WTC11 (cell line): ENCODE measurements at regions not wholly inside any gene's neighbourhood (a gene's known extent, or its start where the extent isn't known, plus 50 kb on each side); places are given as distances from the start of the nearest gene placed in this dataset.

Experiments
- ATAC-seq: fragments of 200-7000 bp; cut with Tn5 transposase; 2 replicates; pipeline ENCODE4 v1.10.0; 2021; ENCODE audit warnings: mild to moderate bottlenecking, moderate library complexity
- CTCF ChIA-PET: fragments of 300-600 bp; sonication (Branson Sonifier 250); formaldehyde crosslinking; loops from one replicate; lab custom pipeline; 2021; ENCODE audit warnings: antibody characterized with exemption; lab: Charles Lee
- POLR2A ChIA-PET: fragments of 350-600 bp; sonication (Branson Sonifier 250); formaldehyde crosslinking; loops from one replicate; lab custom pipeline; 2021; ENCODE audit warnings: antibody characterized with exemption; lab: Charles Lee
- DNase-seq: peaks from one replicate; pipeline ENCODE4 v3.0.0; 2021; ENCODE audit warnings: low spot score
- H3K27ac Mint-ChIP-seq: 2 replicates; pipeline ENCODE4 v1.8.0; 2021; ENCODE audit warnings: mixed read lengths
- H3K27me3 Mint-ChIP-seq: 2 replicates; pipeline ENCODE4 v1.8.0; 2021; ENCODE audit warnings: low read depth, mild to moderate bottlenecking, moderate library complexity, mixed read lengths
- H3K36me3 Mint-ChIP-seq: 2 replicates; pipeline ENCODE4 v1.8.0; 2021; ENCODE audit warnings: mixed read lengths
- H3K4me1 Mint-ChIP-seq: 2 replicates; pipeline ENCODE4 v1.8.0; 2022; ENCODE audit warnings: mixed read lengths
- H3K4me3 Mint-ChIP-seq: 2 replicates; pipeline ENCODE4 v1.8.0; 2021; ENCODE audit warnings: mild to moderate bottlenecking, moderate library complexity, mixed read lengths
- H3K9me3 Mint-ChIP-seq: 2 replicates; pipeline ENCODE4 v1.8.0; 2021; ENCODE audit warnings: mixed read lengths
- AFF4 ChIP-seq: sonication (generic); formaldehyde crosslinking; IDR thresholded peaks from 2 replicates; pipeline ENCODE4 v1.8.1; 2023; ENCODE audit warnings: mild to moderate bottlenecking, missing genetic modification reagents, borderline replicate concordance
- ATF6 ChIP-seq: sonication (generic); formaldehyde crosslinking; IDR thresholded peaks from 2 replicates; pipeline ENCODE4 v1.8.1; 2023; ENCODE audit warnings: mild to moderate bottlenecking, missing genetic modification reagents
- CREB1 ChIP-seq: sonication (generic); formaldehyde crosslinking; IDR thresholded peaks from 2 replicates; pipeline ENCODE4 v1.8.0; 2023; ENCODE audit warnings: mild to moderate bottlenecking, missing genetic modification reagents
- CREM ChIP-seq: sonication (generic); formaldehyde crosslinking; IDR thresholded peaks from 2 replicates; pipeline ENCODE4 v1.8.1; 2022; ENCODE audit warnings: mild to moderate bottlenecking, missing genetic modification reagents, moderate library complexity
- FOXJ3 ChIP-seq: sonication (generic); formaldehyde crosslinking; IDR thresholded peaks from 2 replicates; pipeline ENCODE4 v1.9.0; 2021; ENCODE audit warnings: missing genetic modification reagents, mild to moderate bottlenecking, borderline replicate concordance
- HMGA2 ChIP-seq: fragments of 250-450 bp; sonication (Bioruptor Pico); IDR thresholded peaks from 2 replicates; pipeline ENCODE4 v1.4.0; 2021; ENCODE audit warnings: mild to moderate bottlenecking, moderate library complexity
- KAT7 ChIP-seq: sonication (generic); formaldehyde crosslinking; IDR thresholded peaks from 2 replicates; pipeline ENCODE4 v1.8.1; 2023; ENCODE audit warnings: missing genetic modification reagents, mild to moderate bottlenecking, borderline replicate concordance
- NR2C2 ChIP-seq: sonication (generic); formaldehyde crosslinking; IDR thresholded peaks from 2 replicates; pipeline ENCODE4 v1.8.0; 2022; ENCODE audit warnings: mild to moderate bottlenecking, missing genetic modification reagents
- SMAD4 ChIP-seq: sonication (generic); formaldehyde crosslinking; IDR thresholded peaks from 2 replicates; pipeline ENCODE4 v1.8.0; 2022; ENCODE audit warnings: mild to moderate bottlenecking, missing genetic modification reagents
- SOX15 ChIP-seq: fragments of 250-450 bp; sonication (Bioruptor Pico); IDR thresholded peaks from 2 replicates; pipeline ENCODE4 v1.9.0; 2021; ENCODE audit warnings: mild to moderate bottlenecking
- SP1 ChIP-seq: sonication (generic); formaldehyde crosslinking; conservative IDR thresholded peaks from 2 replicates; pipeline ENCODE4 v1.8.1; 2022; ENCODE audit warnings: missing genetic modification reagents
- STAT6 ChIP-seq: sonication (generic); formaldehyde crosslinking; conservative IDR thresholded peaks from 2 replicates; pipeline ENCODE4 v1.8.1; 2023; ENCODE audit warnings: mild to moderate bottlenecking, low read depth, missing genetic modification reagents, moderate library complexity
- TEAD4 ChIP-seq: sonication (generic); formaldehyde crosslinking; IDR thresholded peaks from 2 replicates; pipeline ENCODE4 v1.8.0; 2022; ENCODE audit warnings: mild to moderate bottlenecking, missing genetic modification reagents
- ZBTB21 ChIP-seq: sonication (generic); formaldehyde crosslinking; IDR thresholded peaks from 2 replicates; pipeline ENCODE4 v1.8.1; 2023; ENCODE audit warnings: mild to moderate bottlenecking, missing genetic modification reagents, borderline replicate concordance
- ZNF232 ChIP-seq: sonication (generic); formaldehyde crosslinking; IDR thresholded peaks from 2 replicates; pipeline ENCODE4 v1.8.0; 2022; ENCODE audit warnings: mild to moderate bottlenecking, missing genetic modification reagents
- ZNF423 ChIP-seq: fragments of 250-450 bp; sonication (Bioruptor Pico); IDR thresholded peaks from 2 replicates; pipeline ENCODE4 v2.1.2; 2022; ENCODE audit warnings: mild to moderate bottlenecking, moderate library complexity
- ZNF425 ChIP-seq: fragments of 250-450 bp; sonication (Bioruptor Pico); conservative IDR thresholded peaks from 2 replicates; pipeline ENCODE4 v1.9.0; 2021; ENCODE audit warnings: mild to moderate bottlenecking
- ZNF532 ChIP-seq: fragments of 250-450 bp; sonication (Bioruptor Pico); IDR thresholded peaks from 2 replicates; pipeline ENCODE4 v1.9.0; 2021; ENCODE audit warnings: mild to moderate bottlenecking, borderline replicate concordance
- ZNF671 ChIP-seq: fragments of 250-450 bp; sonication (Bioruptor Pico); IDR thresholded peaks from 2 replicates; pipeline ENCODE4 v1.8.0; 2021; ENCODE audit warnings: mild to moderate bottlenecking

GRCh38 chr18:40708726-40709125, 1246.3 kb upstream of the PIK3C3 start (continued):
- TF ChIP-seq ZNF532 (no peak), CREM (CRISPR knock-in tag) (no peak), FOXJ3 (no peak), STAT6 (CRISPR knock-in tag) (no peak), SP1 (no peak), SOX15 (CRISPR knock-in tag) (no peak), ZNF423 (CRISPR knock-in tag) (no peak)

GRCh38 chr18:40707797-40708196, 1247.2 kb upstream of the PIK3C3 start:
- no peak for ATAC-seq
- POLR2A ChIA-PET: no interaction called here
- no peak for TF ChIP-seq ZNF425 (CRISPR knock-in tag)
- no peak for TF ChIP-seq ATF6 (CRISPR knock-in tag)
- TF ChIP-seq AFF4 (CRISPR knock-in tag): no peak
- TF ChIP-seq SMAD4 (CRISPR knock-in tag): no peak
- TF ChIP-seq ZNF671 (CRISPR knock-in tag): no peak
- no peak for TF ChIP-seq ZNF232
- TF ChIP-seq CREB1 (CRISPR knock-in tag): no peak
- TF ChIP-seq KAT7 (CRISPR knock-in tag): no peak
- TF ChIP-seq NR2C2: no peak
- TF ChIP-seq TEAD4: no peak
- no peak for TF ChIP-seq FOXJ3
- TF ChIP-seq ZBTB21 (CRISPR knock-in tag): no peak
- TF ChIP-seq HMGA2 (CRISPR knock-in tag): no peak

More at GRCh38 chr18:40707797-40708196, 1247.2 kb upstream of the PIK3C3 start:
- Mint-ChIP-seq H3K4me1 (peaks cover 4% of the 10 kb centered on the region), H3K27ac (no peak overlapping the region), H3K9me3 (peaks cover 3% of the 10 kb centered on the region), H3K27me3 (no peaks in the 10 kb centered on the region), H3K4me3 (no peak overlapping the region), H3K36me3 (no peaks in the 10 kb centered on the region)
- CTCF ChIA-PET: no interaction called here
- no peak for DNase-seq
